A673 (cell line): ENCODE measurements at regions not wholly inside any gene's neighbourhood (a gene's known extent, or its start where the extent isn't known, plus 50 kb on each side); places are given as distances from the start of the nearest gene placed in this dataset.

Source experiments
- BruUV-seq: library from RNA; stranded (reverse); fragments of 400-500 nt; replicated peaks from 2 replicates; lab custom pipeline; 2021; lab: Mats Ljungman, UMichigan
- CTCF ChIA-PET: fragments of 300-600 bp; sonication (Branson Sonifier 250); formaldehyde crosslinking; loops from one replicate; lab custom pipeline; 2022; ENCODE audit warnings: antibody characterized with exemption; lab: Charles Lee
- POLR2A ChIA-PET: fragments of 300-600 bp; sonication (Branson Sonifier 250); formaldehyde crosslinking; loops from one replicate; lab custom pipeline; 2022; ENCODE audit warnings: antibody characterized with exemption; ENCODE audit not compliant: low non-redundant PET; lab: Charles Lee
- DNase-seq: peaks from one replicate; pipeline ENCODE4 v3.0.0-alpha.2; 2015; ENCODE audit warnings: low spot score
- H3K27ac ChIP-seq: fragments of 200-600 bp; sonication (generic); 2 replicates; pipeline ENCODE4 v1.5.1; 2016; ENCODE audit warnings: mixed run types, low read depth, mild to moderate bottlenecking, mixed read lengths, antibody characterized with exemption, low read length; ENCODE audit not compliant: poor library complexity, severe bottlenecking
- H3K27me3 ChIP-seq: fragments of 200-600 bp; sonication (generic); replicated peaks from 2 replicates; pipeline ENCODE4 v1.6.1; 2017; ENCODE audit warnings: mixed run types, low read depth, mild to moderate bottlenecking, mixed read lengths, antibody characterized with exemption, low read length; ENCODE audit not compliant: insufficient read depth, poor library complexity
- H3K36me3 ChIP-seq: fragments of 200-600 bp; sonication (generic); 2 replicates; pipeline ENCODE4 v1.6.1; 2016; ENCODE audit warnings: mixed run types, mild to moderate bottlenecking, mixed read lengths, antibody characterized with exemption, low read length; ENCODE audit not compliant: insufficient read depth, poor library complexity, severe bottlenecking
- H3K4me1 ChIP-seq: fragments of 200-600 bp; sonication (generic); 2 replicates; pipeline ENCODE4 v1.6.1; 2017; ENCODE audit warnings: mixed run types, mild to moderate bottlenecking, mixed read lengths, antibody characterized with exemption, low read length; ENCODE audit not compliant: insufficient read depth, poor library complexity, severe bottlenecking
- H3K4me3 ChIP-seq: fragments of 200-600 bp; sonication (generic); 2 replicates; pipeline ENCODE4 v1.5.1; 2016; ENCODE audit warnings: low read depth, mixed run types, mild to moderate bottlenecking, mixed read lengths, low read length; ENCODE audit not compliant: poor library complexity, severe bottlenecking
- H3K9me3 ChIP-seq: fragments of 200-600 bp; sonication (generic); 2 replicates; pipeline ENCODE4 v1.6.1; 2016; ENCODE audit warnings: mixed run types, low read depth, mild to moderate bottlenecking, mixed read lengths, antibody characterized with exemption, low read length; ENCODE audit not compliant: poor library complexity, severe bottlenecking
- EZH2 ChIP-seq: fragments of 200-600 bp; sonication (generic); IDR thresholded peaks from 2 replicates; pipeline ENCODE4 v1.6.1; 2017; ENCODE audit warnings: borderline replicate concordance, low read depth, mild to moderate bottlenecking, mixed read lengths, antibody characterized with exemption, low read length; ENCODE audit not compliant: poor library complexity, severe bottlenecking
- intact Hi-C: fragments of 100-400 bp; cut with micrococcal nuclease; formaldehyde crosslinking; loops from one replicate; pipeline ENCODE4 v1.10.0; 2022; ENCODE audit not compliant: unreplicated experiment
- TF ChIP-seq, protein P1 (sequence below): fragments of 300-800, 200-600 bp; sonication (generic); conservative IDR thresholded peaks from 2 replicates; pipeline ENCODE4 v1.5.1; 2017; ENCODE audit warnings: low read depth, mild to moderate bottlenecking, antibody characterized with exemption, low read length, moderate library complexity, mixed read lengths

DNA sequence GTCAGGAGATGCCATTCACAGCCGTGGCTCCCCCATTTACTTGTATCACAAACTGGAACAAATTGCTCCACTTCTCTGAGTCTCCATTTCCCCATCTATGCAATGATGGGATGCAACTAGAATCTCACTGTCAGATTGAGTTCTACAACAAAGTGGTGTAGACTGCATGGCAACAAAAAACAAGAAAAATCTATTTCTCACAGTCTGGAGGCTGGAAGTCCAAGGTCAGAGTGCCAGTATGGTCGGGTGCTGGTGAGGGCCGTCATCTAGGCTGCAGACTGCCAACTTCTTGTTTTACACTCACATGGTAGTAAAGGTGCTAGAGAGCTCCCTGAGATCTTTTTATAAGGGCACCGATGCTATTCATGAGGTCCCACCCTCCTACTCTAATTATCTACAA is 158.4 kb upstream of the BCL6 start:
- Histone ChIP-seq H3K27me3 (peaks cover 6% of the 10 kb centered on the region), H3K27ac (no peak overlapping the region), H3K9me3 (no peaks in the 10 kb centered on the region), H3K36me3 (no peaks in the 10 kb centered on the region), H3K4me3 (no peak overlapping the region), H3K4me1 (no peaks in the 10 kb centered on the region)
- intact Hi-C loops: no loop called here
- no peak for DNase-seq
- CTCF ChIA-PET: no interaction called here
- no TSS peak for BruUV-seq
- POLR2A ChIA-PET: no interaction called here
- TF ChIP-seq EZH2: no peak
- TF ChIP-seq, protein P1, sequence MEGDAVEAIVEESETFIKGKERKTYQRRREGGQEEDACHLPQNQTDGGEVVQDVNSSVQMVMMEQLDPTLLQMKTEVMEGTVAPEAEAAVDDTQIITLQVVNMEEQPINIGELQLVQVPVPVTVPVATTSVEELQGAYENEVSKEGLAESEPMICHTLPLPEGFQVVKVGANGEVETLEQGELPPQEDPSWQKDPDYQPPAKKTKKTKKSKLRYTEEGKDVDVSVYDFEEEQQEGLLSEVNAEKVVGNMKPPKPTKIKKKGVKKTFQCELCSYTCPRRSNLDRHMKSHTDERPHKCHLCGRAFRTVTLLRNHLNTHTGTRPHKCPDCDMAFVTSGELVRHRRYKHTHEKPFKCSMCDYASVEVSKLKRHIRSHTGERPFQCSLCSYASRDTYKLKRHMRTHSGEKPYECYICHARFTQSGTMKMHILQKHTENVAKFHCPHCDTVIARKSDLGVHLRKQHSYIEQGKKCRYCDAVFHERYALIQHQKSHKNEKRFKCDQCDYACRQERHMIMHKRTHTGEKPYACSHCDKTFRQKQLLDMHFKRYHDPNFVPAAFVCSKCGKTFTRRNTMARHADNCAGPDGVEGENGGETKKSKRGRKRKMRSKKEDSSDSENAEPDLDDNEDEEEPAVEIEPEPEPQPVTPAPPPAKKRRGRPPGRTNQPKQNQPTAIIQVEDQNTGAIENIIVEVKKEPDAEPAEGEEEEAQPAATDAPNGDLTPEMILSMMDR: no peak

DNA sequence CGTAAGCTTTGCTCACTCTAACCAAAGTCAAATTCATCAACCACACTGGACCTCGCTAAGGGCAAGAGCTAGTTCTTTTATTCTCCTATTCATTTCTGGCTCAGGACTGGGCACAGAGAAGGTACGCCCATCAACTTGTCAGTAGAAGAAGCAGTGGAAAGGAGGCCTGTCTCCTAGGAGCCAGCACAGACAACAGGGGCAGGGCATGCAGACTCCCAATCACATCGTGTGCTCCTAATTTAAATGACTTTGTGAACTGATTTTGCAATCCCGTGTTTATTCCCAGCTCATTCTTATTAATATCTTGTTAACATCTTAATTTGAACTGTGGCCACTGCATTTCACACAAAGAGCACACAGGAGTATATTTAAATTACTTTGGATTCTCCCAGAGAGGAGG is 161.1 kb upstream of the BCL6 start:
- ChIA-PET POLR2A (no interaction called here), CTCF (no interaction called here)
- Histone ChIP-seq H3K36me3 (no peaks in the 10 kb centered on the region), H3K27me3 (no peaks in the 10 kb centered on the region), H3K9me3 (no peaks in the 10 kb centered on the region), H3K27ac (no peak overlapping the region), H3K4me1 (no peaks in the 10 kb centered on the region), H3K4me3 (no peak overlapping the region)
- TF ChIP-seq, protein P1: no peak
- no peak for TF ChIP-seq EZH2
- no TSS peak for BruUV-seq
- intact Hi-C loops: no loop called here
- no peak for DNase-seq

DNA sequence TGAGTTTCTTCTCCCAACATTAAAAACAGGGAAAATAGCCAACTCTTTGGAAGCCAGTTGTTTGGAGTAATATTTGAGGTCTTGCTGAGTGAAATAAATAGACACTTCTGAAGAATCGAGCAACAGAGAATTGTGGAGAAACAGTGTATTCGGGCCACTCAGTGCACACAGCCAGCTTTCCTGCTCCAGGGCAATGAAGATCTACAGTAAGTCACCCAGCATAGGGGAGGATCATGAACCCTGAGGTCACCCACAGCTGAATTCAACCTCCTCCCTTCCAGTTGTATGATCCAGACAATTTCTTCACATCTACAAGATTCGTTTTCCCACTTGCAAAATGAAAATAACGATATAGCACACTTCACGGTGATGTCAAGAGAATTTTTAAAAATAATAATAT is 161.7 kb upstream of the BCL6 start:
- no peaks in the 10 kb centered on the region for H3K36me3 ChIP-seq
- no peaks in the 10 kb centered on the region for H3K9me3 ChIP-seq
- intact Hi-C loops: no loop called here
- no peaks in the 10 kb centered on the region for H3K27me3 ChIP-seq
- ChIA-PET CTCF (no interaction called here), POLR2A (no interaction called here)
- no peak for DNase-seq
- no peak overlapping the region for H3K4me3 ChIP-seq
- BruUV-seq: no TSS peak
- no peak for TF ChIP-seq EZH2
- TF ChIP-seq, protein P1: no peak
- H3K4me1 ChIP-seq: no peaks in the 10 kb centered on the region
- H3K27ac ChIP-seq: no peak overlapping the region
